Hematopoietic multipotent progenitor cell (in vitro differentiated cells): ENCODE measurements at regions not wholly inside any gene's neighbourhood (a gene's known extent, or its start where the extent isn't known, plus 50 kb on each side); places are given as distances from the start of the nearest gene placed in this dataset. TPM values are rescaled to one million over a fixed set of nuclear protein-coding genes. Genes with fewer than 3 reads are reported as not detected.

Experiments used
- small RNA-seq: library from RNA; depleted of rRNA; stranded (forward); fragments of <200 nt; gene quantifications from one replicate; pipeline ENCODE3, GENCODE V24; 2012

Small RNA genes lying in the stretch of these regions (small RNA-seq; reads per million reads assigned to genes)
- gene AL392089.1 (not detected), gene RNU6-1327P (not detected)
